Dedifferentiated amniotic fluid mesenchymal stem cell (primary cell): ENCODE measurements at regions not wholly inside any gene's neighbourhood (a gene's known extent, or its start where the extent isn't known, plus 50 kb on each side); places are given as distances from the start of the nearest gene placed in this dataset.

ENCODE experiments used
- DNase-seq: peaks from one replicate; pipeline ENCODE4 v3.0.0-alpha.2; 2016; ENCODE audit errors: extremely low spot score

GRCh38 chr16:55265926-55266325 lies 58.1 kb upstream of the IRX6 start:
- no peak for DNase-seq

DNA sequence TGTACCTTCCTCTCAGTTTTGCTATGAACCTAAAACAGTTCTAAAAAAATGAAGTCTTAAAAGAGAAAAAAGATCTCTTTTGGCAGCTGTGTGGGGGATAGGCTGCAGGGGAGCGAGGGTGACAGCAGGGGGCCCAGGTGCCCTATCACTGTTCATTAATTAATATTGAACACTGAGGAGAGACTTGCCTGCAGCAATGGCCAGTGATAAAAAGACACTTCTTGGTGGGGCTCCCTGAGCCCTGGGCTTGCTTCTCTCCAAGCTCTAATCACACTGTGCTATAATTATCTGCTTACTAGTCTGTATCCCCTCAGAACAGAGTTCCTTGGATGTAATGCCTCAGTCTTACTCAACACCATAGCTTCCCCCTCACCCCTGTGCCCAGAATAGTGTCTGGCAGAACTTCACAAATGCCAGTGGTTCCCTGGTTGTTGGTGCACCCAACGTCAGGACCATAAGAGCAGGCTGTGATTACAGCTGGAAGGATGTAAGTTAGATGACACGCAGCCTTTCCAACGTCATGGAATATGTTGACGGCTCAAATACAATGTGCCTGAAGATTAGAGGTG lies 52.0 kb upstream of the IRX6 start:
- DNase-seq: no peak

GRCh38 chr16:55272744-55273143 lies 51.3 kb upstream of the IRX6 start:
- no peak for DNase-seq

DNA sequence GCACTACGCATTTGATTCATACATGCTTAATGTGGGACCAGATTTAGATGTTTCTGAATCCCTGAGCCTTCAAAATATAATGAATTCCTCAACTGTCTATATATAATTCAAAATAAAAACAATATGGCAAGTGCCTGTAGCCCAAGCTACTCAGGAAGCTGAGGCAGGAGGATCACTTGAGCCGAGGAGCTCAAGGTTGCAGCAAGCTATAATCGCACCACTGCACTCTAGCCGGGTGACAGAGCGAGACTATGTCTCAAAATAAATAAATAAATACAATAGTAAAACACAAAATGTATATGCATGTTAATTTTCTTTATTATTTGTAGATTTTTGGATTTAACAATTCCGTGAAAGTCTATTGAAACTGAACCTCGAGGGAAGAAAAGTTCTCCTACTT lies 50.6 kb upstream of the IRX6 start:
- DNase-seq: no peak

- DNase-seq: no peak
Measured at GRCh38 chr16:55273959-55274358, 50.0 kb upstream of the IRX6 start.
